ENCODE measurements at regions not wholly inside any gene's neighbourhood (a gene's known extent, or its start where the extent isn't known, plus 50 kb on each side); places are given as distances from the start of the nearest gene placed in this dataset.
"Not testable (repeated sequence)": the region's sequence is repeated elsewhere in the genome, so short reads cannot be mapped to it uniquely, and the experiment has no call there.

DNA sequence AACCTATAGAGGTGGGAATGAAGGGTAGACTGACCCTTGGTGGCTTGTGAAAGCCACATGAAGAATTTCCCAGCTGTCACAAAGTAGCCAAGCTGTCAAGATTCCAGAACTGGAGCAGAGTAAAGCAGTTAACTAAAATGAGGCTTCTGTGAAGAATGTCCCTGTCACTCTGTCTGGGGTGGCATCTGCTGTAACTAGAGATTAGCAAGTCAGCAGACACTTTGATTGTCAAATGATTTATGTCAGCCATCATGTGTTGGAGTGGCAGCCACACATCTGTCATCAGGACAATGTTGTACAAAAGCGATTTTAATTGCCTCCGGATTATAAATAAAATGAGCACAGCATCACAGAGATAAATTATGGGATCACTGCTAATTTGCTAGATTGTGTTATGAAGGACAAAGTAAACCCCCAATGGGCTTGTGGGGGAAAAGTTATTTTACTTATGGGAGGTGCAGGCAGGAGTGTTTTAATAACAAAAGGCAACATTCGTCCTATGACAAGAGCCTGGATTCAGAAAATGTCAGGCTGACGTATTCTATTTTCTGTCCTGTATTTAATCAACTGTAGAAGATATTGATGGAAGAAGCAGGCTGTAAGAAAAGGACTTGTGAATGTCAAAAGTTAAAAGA lies 270.9 kb downstream of the FAM181B start:
- DNase-seq = no peak
- Histone ChIP-seq H3K27ac (ENCODE audit: low read length) (no peak overlapping the region), H3K9me3 (ENCODE audit: control insufficient read depth, low read length) (no peaks in the 10 kb centered on the region), H3K4me1 (ENCODE audit: control insufficient read depth, insufficient read depth, low read length) (no peaks in the 10 kb centered on the region), H3K27me3 (ENCODE audit: control insufficient read depth, insufficient read depth) (no peaks in the 10 kb centered on the region), H3K4me3 (ENCODE audit: low read length) (no peak overlapping the region)
- peak in 1 of 2 donors; percentile 38 for ATAC-seq
- intact Hi-C loops (cut with DNase I) = no loop called here
- WGBS = 48% methylated on average over 4 of the region's 4 CpGs

GRCh38 chr11:82458761-82459160 lies 274.9 kb downstream of the FAM181B start:
- intact Hi-C loops (cut with DNase I) = no loop called here
- Histone ChIP-seq H3K27ac (ENCODE audit: low read length) (no peak overlapping the region), H3K4me1 (ENCODE audit: control insufficient read depth, insufficient read depth, low read length) (no peaks in the 10 kb centered on the region), H3K4me3 (ENCODE audit: low read length) (no peak overlapping the region), H3K9me3 (ENCODE audit: control insufficient read depth, low read length) (no peaks in the 10 kb centered on the region), H3K27me3 (ENCODE audit: control insufficient read depth, insufficient read depth) (no peaks in the 10 kb centered on the region)
- 22% methylated on average over 4 of the region's 4 CpGs for WGBS
- ATAC-seq (no peak), DNase-seq (no peak)

- no peaks in the 10 kb centered on the region for H3K4me1 ChIP-seq (ENCODE audit: control insufficient read depth, insufficient read depth, low read length)
- intact Hi-C loops (cut with DNase I) = no loop called here
- no peaks in the 10 kb centered on the region for H3K27me3 ChIP-seq (ENCODE audit: control insufficient read depth, insufficient read depth)
- ATAC-seq (no peak), DNase-seq (no peak)
- H3K27ac ChIP-seq (ENCODE audit: low read length) = no peak overlapping the region
- H3K4me3 ChIP-seq (ENCODE audit: low read length) = no peak overlapping the region
- no peaks in the 10 kb centered on the region for H3K9me3 ChIP-seq (ENCODE audit: control insufficient read depth, low read length)
- 58% methylated on average over 1 of the region's 1 CpG for WGBS
Measured at GRCh38 chr11:82458147-82458546, 275.5 kb downstream of the FAM181B start.

GRCh38 chr11:82450996-82451395 lies 282.7 kb downstream of the FAM181B start:
- no peaks in the 10 kb centered on the region for H3K4me1 ChIP-seq (ENCODE audit: control insufficient read depth, insufficient read depth, low read length)
- H3K4me3 ChIP-seq (ENCODE audit: low read length) = no peak overlapping the region
- DNase-seq = no peak
- H3K27ac ChIP-seq (ENCODE audit: low read length) = no peak overlapping the region
- H3K9me3 ChIP-seq (ENCODE audit: control insufficient read depth, low read length) = no peaks in the 10 kb centered on the region
- no peak for ATAC-seq
- intact Hi-C loops (cut with DNase I) = no loop called here
- no peaks in the 10 kb centered on the region for H3K27me3 ChIP-seq (ENCODE audit: control insufficient read depth, insufficient read depth)

GRCh38 chr11:82406611-82407010 lies 327.1 kb downstream of the FAM181B start:
- Histone ChIP-seq H3K9me3 (ENCODE audit: control insufficient read depth, low read length) (no peaks in the 10 kb centered on the region), H3K27ac (ENCODE audit: low read length) (no peak overlapping the region), H3K4me1 (ENCODE audit: control insufficient read depth, insufficient read depth, low read length) (no peaks in the 10 kb centered on the region), H3K4me3 (ENCODE audit: low read length) (no peak overlapping the region), H3K27me3 (ENCODE audit: control insufficient read depth, insufficient read depth) (no peaks in the 10 kb centered on the region)
- ATAC-seq (no peak), DNase-seq (no peak)
- intact Hi-C loops (cut with DNase I) = no loop called here

GRCh38 chr11:82405421-82405820 lies 328.2 kb downstream of the FAM181B start:
- no peak overlapping the region for H3K27ac ChIP-seq (ENCODE audit: low read length)
- ATAC-seq (no peak), DNase-seq (no peak)
- no peak overlapping the region for H3K4me3 ChIP-seq (ENCODE audit: low read length)
- WGBS = 16% methylated on average over 5 of the region's 5 CpGs
- no peaks in the 10 kb centered on the region for H3K9me3 ChIP-seq (ENCODE audit: control insufficient read depth, low read length)
- no peaks in the 10 kb centered on the region for H3K4me1 ChIP-seq (ENCODE audit: control insufficient read depth, insufficient read depth, low read length)
- H3K27me3 ChIP-seq (ENCODE audit: control insufficient read depth, insufficient read depth) = no peaks in the 10 kb centered on the region
- intact Hi-C loops (cut with DNase I) = no loop called here

- H3K27me3 ChIP-seq (ENCODE audit: control insufficient read depth, insufficient read depth) = no peaks in the 10 kb centered on the region
- H3K9me3 ChIP-seq (ENCODE audit: control insufficient read depth, low read length) = no peaks in the 10 kb centered on the region
- 87% methylated on average over 5 of the region's 5 CpGs for WGBS
- no peak overlapping the region for H3K4me3 ChIP-seq (ENCODE audit: low read length)
- no peak for ATAC-seq
- no peaks in the 10 kb centered on the region for H3K4me1 ChIP-seq (ENCODE audit: control insufficient read depth, insufficient read depth, low read length)
- H3K27ac ChIP-seq (ENCODE audit: low read length) = no peak overlapping the region
- intact Hi-C loops (cut with DNase I) = no loop called here
- DNase-seq = no peak
Measured at GRCh38 chr11:82404981-82405380, 328.7 kb downstream of the FAM181B start.

- no peak overlapping the region for H3K27ac ChIP-seq (ENCODE audit: low read length)
- no peak for ATAC-seq
- no peaks in the 10 kb centered on the region for H3K4me1 ChIP-seq (ENCODE audit: control insufficient read depth, insufficient read depth, low read length)
- H3K27me3 ChIP-seq (ENCODE audit: control insufficient read depth, insufficient read depth) = no peaks in the 10 kb centered on the region
- H3K4me3 ChIP-seq (ENCODE audit: low read length) = no peak overlapping the region
- 95% methylated on average over 49 of the region's 49 CpGs for WGBS
- intact Hi-C loops (cut with DNase I) = no loop called here
- DNase-seq = peak in 1 of 3 donors; percentile 46
- no peaks in the 10 kb centered on the region for H3K9me3 ChIP-seq (ENCODE audit: control insufficient read depth, low read length)
Measured at GRCh38 chr11:82403640-82404305, 329.9 kb downstream of the FAM181B start.

DNA sequence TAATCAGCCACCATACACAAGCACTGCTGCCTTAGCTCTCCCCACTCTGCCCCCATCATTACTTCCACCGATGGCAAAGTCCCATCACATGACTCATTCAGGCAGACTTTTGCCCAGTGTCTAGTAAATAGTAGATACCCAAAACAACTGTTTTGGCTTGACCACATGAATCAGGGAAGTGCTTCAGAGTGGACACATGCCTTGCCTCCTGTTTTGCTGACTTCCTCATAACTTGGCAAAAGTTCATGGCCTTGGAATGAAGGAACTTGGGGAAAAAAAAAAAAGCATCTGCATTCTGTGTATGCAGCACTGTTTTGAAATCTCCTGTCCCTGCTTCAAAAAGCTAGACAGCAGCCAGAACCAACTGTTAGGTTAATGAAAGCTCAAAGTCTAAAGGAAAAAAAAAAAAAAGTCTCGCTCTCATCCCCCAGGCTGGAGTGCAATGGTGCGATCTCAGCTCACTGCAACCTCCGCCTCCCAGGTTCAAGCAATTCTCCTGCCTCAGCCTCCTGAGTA lies 335.3 kb downstream of the FAM181B start:
- WGBS = 64% methylated on average over 4 of the region's 4 CpGs
- intact Hi-C loops (cut with DNase I) = no loop called here
- ATAC-seq (peak; percentile 59 to 81), DNase-seq (no peak)
- no peak overlapping the region for H3K4me3 ChIP-seq (ENCODE audit: low read length)
- no peak overlapping the region for H3K27ac ChIP-seq (ENCODE audit: low read length)
- H3K9me3 ChIP-seq (ENCODE audit: control insufficient read depth, low read length) = no peaks in the 10 kb centered on the region
- no peaks in the 10 kb centered on the region for H3K4me1 ChIP-seq (ENCODE audit: control insufficient read depth, insufficient read depth, low read length)
- no peaks in the 10 kb centered on the region for H3K27me3 ChIP-seq (ENCODE audit: control insufficient read depth, insufficient read depth)

DNA sequence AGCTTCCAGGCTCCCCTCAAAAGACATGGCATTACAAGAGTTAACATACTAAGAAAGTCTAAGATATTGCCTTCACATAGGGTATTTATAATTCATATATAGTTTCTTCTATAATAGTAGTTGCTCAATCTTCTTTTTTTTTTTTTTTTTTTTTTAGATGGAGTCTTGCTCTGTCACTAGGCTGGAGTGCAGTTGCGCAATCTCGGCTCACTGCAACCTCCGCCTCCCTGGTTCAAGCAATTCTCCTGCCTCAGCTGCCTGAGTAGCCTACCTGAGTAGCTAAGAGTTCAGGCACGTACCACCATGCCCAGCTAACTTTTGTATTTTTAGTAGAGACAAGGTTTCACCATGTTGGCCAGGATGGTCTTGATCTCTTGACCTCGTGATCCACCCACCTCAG lies 337.0 kb downstream of the FAM181B start:
- H3K4me3 ChIP-seq (ENCODE audit: low read length); ATAC-seq; H3K27me3 ChIP-seq (ENCODE audit: control insufficient read depth, insufficient read depth); H3K4me1 ChIP-seq (ENCODE audit: control insufficient read depth, insufficient read depth, low read length); intact Hi-C loops (cut with DNase I); H3K27ac ChIP-seq (ENCODE audit: low read length); H3K9me3 ChIP-seq (ENCODE audit: control insufficient read depth, low read length): not testable (repeated sequence)
- WGBS = 93% methylated on average over 5 of the region's 5 CpGs
- peak; percentile 44 to 78 (median 65) for DNase-seq

- intact Hi-C loops (cut with DNase I) = no loop called here
- Histone ChIP-seq H3K27ac (ENCODE audit: low read length) (no peak overlapping the region), H3K9me3 (ENCODE audit: control insufficient read depth, low read length) (no peaks in the 10 kb centered on the region), H3K4me3 (ENCODE audit: low read length) (no peak overlapping the region), H3K4me1 (ENCODE audit: control insufficient read depth, insufficient read depth, low read length) (no peaks in the 10 kb centered on the region), H3K27me3 (ENCODE audit: control insufficient read depth, insufficient read depth) (no peaks in the 10 kb centered on the region)
- ATAC-seq = no peak
- DNase-seq = no peak
- 26% methylated on average over 1 of the region's 1 CpG for WGBS
Measured at GRCh38 chr11:82384308-82384707, 349.4 kb downstream of the FAM181B start.
